ENCODE measurements at regions not wholly inside any gene's neighbourhood (a gene's known extent, or its start where the extent isn't known, plus 50 kb on each side); places are given as distances from the start of the nearest gene placed in this dataset.

DNA sequence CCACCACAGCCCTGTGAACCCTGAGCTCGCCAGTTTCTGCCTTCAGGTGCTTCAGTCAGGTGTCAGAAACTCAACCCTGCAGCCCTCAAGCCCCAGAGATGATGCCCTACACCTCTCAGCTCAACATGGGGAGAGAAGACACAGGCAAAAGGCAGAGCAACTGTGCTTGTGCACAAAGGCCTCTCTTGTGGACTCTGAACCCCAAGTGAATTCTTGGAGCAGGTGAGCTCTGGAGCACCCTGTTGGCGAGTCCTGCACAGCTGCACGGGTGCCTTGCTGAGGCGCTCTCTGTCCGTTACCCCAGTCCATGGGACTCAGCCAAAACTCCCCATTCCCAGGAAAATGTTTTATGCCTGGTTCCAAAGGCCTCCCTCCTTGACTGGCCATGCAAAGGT is 197.0 kb downstream of the KLF13 start:
- Mint-ChIP-seq H3K27ac (no peak overlapping the region), H3K4me1 (no peaks in the 10 kb centered on the region), H3K27me3 (peaks cover 3 to 14% of the 10 kb centered on the region in 2 donors), H3K9me3 (no peaks in the 10 kb centered on the region), H3K4me3 (no peak overlapping the region), H3K36me3 (no peaks in the 10 kb centered on the region)
- ATAC-seq (replicated peaks in 1 of 4) (no peak), DNase-seq (no peak)
- Histone ChIP-seq H3K27ac (ENCODE audit: low read length) (no peak overlapping the region), H3K4me3 (ENCODE audit: control insufficient read depth in 1 of 2, extremely low read depth in 1 of 2, low read length in 1 of 2) (no peak overlapping the region), H3K4me1 (ENCODE audit: control insufficient read depth in 1 of 2, extremely low read depth in 1 of 2, insufficient read depth in 2 of 2, low read length in 2 of 2) (no peaks in the 10 kb centered on the region), H3K27me3 (replicated peaks in 1 of 2; ENCODE audit: control insufficient read depth in 2 of 2, extremely low read depth in 1 of 2, insufficient read depth in 2 of 2, low read length in 1 of 2) (peaks cover 0 to 35% of the 10 kb centered on the region in 2 experiments), H3K9me3 (no peaks in the 10 kb centered on the region), H3K36me3 (ENCODE audit: control insufficient read depth in 2 of 2, extremely low read depth in 1 of 2, insufficient read depth in 1 of 2, low read length in 1 of 2) (no peaks in the 10 kb centered on the region)
- 88% methylated on average over 5 of the region's 5 CpGs for WGBS (ENCODE audit: insufficient coverage)
- POLR2A ChIA-PET, result no interaction called here
- CTCF ChIA-PET, result no interaction called here

DNA sequence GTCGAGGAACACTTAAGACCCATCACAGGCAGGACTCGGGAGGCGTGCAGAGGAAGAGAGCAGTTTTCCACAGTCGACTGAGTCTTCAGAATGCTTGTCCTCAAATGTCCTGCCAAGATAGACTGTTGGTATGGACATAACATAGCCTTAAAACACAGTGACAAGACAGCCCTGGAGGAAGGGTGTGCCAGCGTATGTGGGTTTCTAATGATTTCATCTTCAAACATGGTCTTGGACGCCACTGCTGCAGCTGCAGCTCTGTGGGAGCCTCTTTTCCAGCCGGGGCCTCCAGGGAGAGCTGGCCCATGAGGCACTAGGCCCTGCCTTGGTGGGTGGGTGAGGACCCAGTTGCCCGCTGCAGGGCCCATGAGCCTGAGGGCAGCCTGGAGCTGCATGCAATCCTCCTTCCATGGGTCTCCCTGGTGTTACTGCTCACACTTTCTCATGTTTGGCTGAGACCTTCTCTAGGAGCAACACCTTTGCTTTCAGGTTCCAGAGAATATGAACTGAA is 198.6 kb downstream of the KLF13 start:
- Mint-ChIP-seq H3K36me3 (no peaks in the 10 kb centered on the region), H3K4me3 (no peak overlapping the region), H3K27me3 (peaks cover 8 to 19% of the 10 kb centered on the region in 2 donors), H3K4me1 (no peaks in the 10 kb centered on the region), H3K27ac (no peak overlapping the region), H3K9me3 (no peaks in the 10 kb centered on the region)
- no peak for DNase-seq
- ChIA-PET CTCF (no interaction called here), POLR2A (no interaction called here)
- Histone ChIP-seq H3K4me3 (ENCODE audit: control insufficient read depth in 1 of 2, extremely low read depth in 1 of 2, low read length in 1 of 2) (no peak overlapping the region), H3K9me3 (no peaks in the 10 kb centered on the region), H3K36me3 (ENCODE audit: control insufficient read depth in 2 of 2, extremely low read depth in 1 of 2, insufficient read depth in 1 of 2, low read length in 1 of 2) (no peaks in the 10 kb centered on the region), H3K4me1 (ENCODE audit: control insufficient read depth in 1 of 2, extremely low read depth in 1 of 2, insufficient read depth in 2 of 2, low read length in 2 of 2) (no peaks in the 10 kb centered on the region), H3K27ac (ENCODE audit: low read length) (no peak overlapping the region), H3K27me3 (replicated peaks in 1 of 2; ENCODE audit: control insufficient read depth in 2 of 2, extremely low read depth in 1 of 2, insufficient read depth in 2 of 2, low read length in 1 of 2) (peaks cover 0 to 38% of the 10 kb centered on the region in 2 experiments)
- WGBS (ENCODE audit: insufficient coverage), result 81% methylated on average over 5 of the region's 8 CpGs
- no peak for ATAC-seq (replicated peaks in 1 of 4)

DNA sequence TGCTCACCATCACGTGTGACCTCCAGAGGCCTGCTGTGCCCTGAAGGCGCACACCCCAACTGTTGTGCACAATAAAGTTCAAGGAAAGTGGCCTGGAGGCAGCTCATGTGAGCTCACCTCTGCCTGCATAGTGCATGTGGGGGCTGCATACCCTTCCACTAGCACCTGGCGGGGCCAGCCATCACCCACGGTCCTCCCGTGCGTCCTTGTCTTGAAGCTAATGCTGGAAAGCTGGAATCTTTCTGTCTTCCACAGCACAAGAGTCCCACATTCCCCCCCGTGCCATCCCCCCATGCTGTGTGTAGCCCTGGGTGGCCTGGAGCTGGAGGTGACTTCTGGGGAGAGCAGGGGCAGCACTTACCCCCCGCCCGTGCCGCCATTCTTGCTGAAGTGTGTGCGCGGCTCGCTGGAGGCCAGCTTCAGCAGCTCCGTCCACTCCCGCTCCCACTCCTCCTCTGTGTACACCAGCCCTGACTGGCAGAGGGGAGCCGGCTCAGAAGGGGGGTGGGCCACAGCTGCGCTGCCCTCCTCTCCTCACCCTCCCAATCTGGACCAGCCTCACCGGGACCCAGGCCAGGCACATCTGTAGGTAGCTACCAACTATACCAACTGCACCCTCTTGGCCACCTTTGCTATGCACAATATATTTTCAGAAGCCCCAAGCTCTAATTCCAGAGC is 199.5 kb downstream of the KLF13 start:
- WGBS (ENCODE audit: insufficient coverage), result 94% methylated on average over 17 of the region's 18 CpGs
- no peaks in the 10 kb centered on the region for H3K36me3 Mint-ChIP-seq
- H3K27ac ChIP-seq (ENCODE audit: low read length), result no peak overlapping the region
- H3K27me3 Mint-ChIP-seq, result peaks cover 12 to 24% of the 10 kb centered on the region in 2 donors
- H3K27me3 ChIP-seq (replicated peaks in 1 of 2; ENCODE audit: control insufficient read depth in 2 of 2, extremely low read depth in 1 of 2, insufficient read depth in 2 of 2, low read length in 1 of 2), result peaks cover 0 to 38% of the 10 kb centered on the region in 2 experiments
- no peak overlapping the region for H3K27ac Mint-ChIP-seq
- H3K9me3 Mint-ChIP-seq, result no peaks in the 10 kb centered on the region
- H3K4me1 Mint-ChIP-seq, result no peaks in the 10 kb centered on the region
- no peak overlapping the region for H3K4me3 Mint-ChIP-seq
- H3K9me3 ChIP-seq, result no peaks in the 10 kb centered on the region
- H3K36me3 ChIP-seq (ENCODE audit: control insufficient read depth in 2 of 2, extremely low read depth in 1 of 2, insufficient read depth in 1 of 2, low read length in 1 of 2), result no peaks in the 10 kb centered on the region
- ATAC-seq (replicated peaks in 1 of 4) (no peak), DNase-seq (no peak)
- H3K4me3 ChIP-seq (ENCODE audit: control insufficient read depth in 1 of 2, extremely low read depth in 1 of 2, low read length in 1 of 2), result no peak overlapping the region
- CTCF ChIA-PET, result interaction anchor here (0.6 to 1.5 kb wide), 2 partner anchors 20 to 394 kb away, joined by 3 to 8 read pairs; no protein-coding TSS in a partner anchor
- no peaks in the 10 kb centered on the region for H3K4me1 ChIP-seq (ENCODE audit: control insufficient read depth in 1 of 2, extremely low read depth in 1 of 2, insufficient read depth in 2 of 2, low read length in 2 of 2)
- POLR2A ChIA-PET, result no interaction called here

DNA sequence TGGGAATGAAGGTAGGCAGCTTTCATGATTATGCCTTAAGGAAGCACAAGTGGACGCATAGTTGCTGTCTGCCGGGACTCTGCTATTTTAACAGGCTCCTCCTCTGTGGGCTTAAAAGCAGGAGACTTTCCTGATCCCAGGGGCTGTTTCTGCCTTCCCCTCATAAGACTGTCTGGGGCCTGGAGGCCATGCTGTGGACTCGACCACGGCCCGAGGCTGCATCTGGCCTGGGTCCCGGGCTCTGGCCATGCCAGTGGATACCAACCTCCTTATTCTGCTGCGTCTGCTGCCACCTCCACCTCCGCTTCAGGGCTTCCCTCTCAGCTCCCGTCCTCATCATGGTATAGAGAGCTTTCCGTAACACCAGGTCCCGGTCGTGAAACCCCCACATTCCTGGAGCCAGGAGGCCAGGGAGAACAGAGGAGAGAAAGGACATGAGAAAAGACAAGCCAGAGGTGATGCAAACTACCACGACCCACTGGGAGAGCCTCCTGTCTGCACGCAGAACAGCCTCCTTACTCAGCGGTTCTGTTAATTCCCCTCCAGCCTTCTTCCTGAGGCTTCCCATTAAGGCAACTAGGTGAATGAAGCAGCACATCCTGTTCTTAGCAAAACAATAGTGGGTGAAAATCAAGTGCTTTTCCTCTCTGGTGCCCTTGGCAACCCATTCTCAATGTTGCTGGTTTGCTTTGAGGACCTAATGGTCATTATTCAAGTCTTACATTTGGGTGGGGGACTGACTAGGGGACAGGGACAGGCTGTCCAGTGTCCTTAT is 200.5 kb downstream of the KLF13 start:
- Histone ChIP-seq H3K36me3 (ENCODE audit: control insufficient read depth in 2 of 2, extremely low read depth in 1 of 2, insufficient read depth in 1 of 2, low read length in 1 of 2) (no peaks in the 10 kb centered on the region), H3K27ac (ENCODE audit: low read length) (no peak overlapping the region), H3K27me3 (replicated peaks in 1 of 2; ENCODE audit: control insufficient read depth in 2 of 2, extremely low read depth in 1 of 2, insufficient read depth in 2 of 2, low read length in 1 of 2) (peaks cover 0 to 38% of the 10 kb centered on the region in 2 experiments), H3K4me3 (ENCODE audit: control insufficient read depth in 1 of 2, extremely low read depth in 1 of 2, low read length in 1 of 2) (no peak overlapping the region), H3K9me3 (no peaks in the 10 kb centered on the region), H3K4me1 (ENCODE audit: control insufficient read depth in 1 of 2, extremely low read depth in 1 of 2, insufficient read depth in 2 of 2, low read length in 2 of 2) (no peaks in the 10 kb centered on the region)
- H3K4me1 Mint-ChIP-seq, result no peaks in the 10 kb centered on the region
- ATAC-seq (replicated peaks in 1 of 4) (no peak), DNase-seq (no peak)
- no peaks in the 10 kb centered on the region for H3K36me3 Mint-ChIP-seq
- no peak overlapping the region for H3K27ac Mint-ChIP-seq
- CTCF ChIA-PET, result interaction anchor here in 1 of 2 donors (1.5 kb wide), 1 partner anchor 21 kb away, joined by 3 read pairs; no protein-coding TSS in a partner anchor
- H3K9me3 Mint-ChIP-seq, result peaks cover 0 to 2% (median 2%) of the 10 kb centered on the region in 3 donors
- WGBS (ENCODE audit: insufficient coverage), result 75% methylated on average over 7 of the region's 15 CpGs
- no peak overlapping the region for H3K4me3 Mint-ChIP-seq
- POLR2A ChIA-PET, result no interaction called here
- peaks cover 12 to 28% of the 10 kb centered on the region in 2 donors for H3K27me3 Mint-ChIP-seq

DNA sequence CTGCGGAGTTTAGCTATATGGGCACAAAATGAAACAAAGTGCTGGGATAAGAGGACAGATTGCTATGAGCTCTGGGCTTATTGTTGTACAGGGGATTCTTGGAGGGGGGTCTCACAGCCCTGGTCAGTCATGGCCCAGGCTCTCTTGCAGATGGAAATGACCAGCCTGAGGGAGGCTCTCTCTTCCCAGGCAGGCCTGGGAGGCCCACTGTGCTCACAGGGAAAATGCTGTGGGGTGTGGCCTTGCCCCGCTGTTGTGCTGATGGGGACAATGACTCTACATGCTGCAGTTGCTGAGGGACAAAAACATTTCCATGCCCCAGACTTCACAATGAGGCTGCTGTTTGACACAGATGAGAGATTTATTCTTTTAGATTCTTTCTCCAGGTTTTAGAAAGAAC is 202.2 kb downstream of the KLF13 start:
- no peak overlapping the region for H3K4me3 ChIP-seq (ENCODE audit: control insufficient read depth in 1 of 2, extremely low read depth in 1 of 2, low read length in 1 of 2)
- peaks cover 12 to 30% of the 10 kb centered on the region in 2 donors for H3K27me3 Mint-ChIP-seq
- ATAC-seq (replicated peaks in 1 of 4) (no peak), DNase-seq (no peak)
- 67% methylated on average over 1 of the region's 2 CpGs for WGBS (ENCODE audit: insufficient coverage)
- no peaks in the 10 kb centered on the region for H3K4me1 Mint-ChIP-seq
- no peaks in the 10 kb centered on the region for H3K36me3 Mint-ChIP-seq
- H3K36me3 ChIP-seq (ENCODE audit: control insufficient read depth in 2 of 2, extremely low read depth in 1 of 2, insufficient read depth in 1 of 2, low read length in 1 of 2), result no peaks in the 10 kb centered on the region
- ChIA-PET POLR2A (no interaction called here), CTCF (no interaction called here)
- H3K4me1 ChIP-seq (ENCODE audit: control insufficient read depth in 1 of 2, extremely low read depth in 1 of 2, insufficient read depth in 2 of 2, low read length in 2 of 2), result no peaks in the 10 kb centered on the region
- H3K27me3 ChIP-seq (replicated peaks in 1 of 2; ENCODE audit: control insufficient read depth in 2 of 2, extremely low read depth in 1 of 2, insufficient read depth in 2 of 2, low read length in 1 of 2), result peaks cover 0 to 38% of the 10 kb centered on the region in 2 experiments
- H3K9me3 Mint-ChIP-seq, result peaks cover under 1 to 6% (median 5%) of the 10 kb centered on the region in 3 donors
- no peak overlapping the region for H3K27ac Mint-ChIP-seq
- no peak overlapping the region for H3K4me3 Mint-ChIP-seq
- H3K9me3 ChIP-seq, result no peaks in the 10 kb centered on the region
- no peak overlapping the region for H3K27ac ChIP-seq (ENCODE audit: low read length)

DNA sequence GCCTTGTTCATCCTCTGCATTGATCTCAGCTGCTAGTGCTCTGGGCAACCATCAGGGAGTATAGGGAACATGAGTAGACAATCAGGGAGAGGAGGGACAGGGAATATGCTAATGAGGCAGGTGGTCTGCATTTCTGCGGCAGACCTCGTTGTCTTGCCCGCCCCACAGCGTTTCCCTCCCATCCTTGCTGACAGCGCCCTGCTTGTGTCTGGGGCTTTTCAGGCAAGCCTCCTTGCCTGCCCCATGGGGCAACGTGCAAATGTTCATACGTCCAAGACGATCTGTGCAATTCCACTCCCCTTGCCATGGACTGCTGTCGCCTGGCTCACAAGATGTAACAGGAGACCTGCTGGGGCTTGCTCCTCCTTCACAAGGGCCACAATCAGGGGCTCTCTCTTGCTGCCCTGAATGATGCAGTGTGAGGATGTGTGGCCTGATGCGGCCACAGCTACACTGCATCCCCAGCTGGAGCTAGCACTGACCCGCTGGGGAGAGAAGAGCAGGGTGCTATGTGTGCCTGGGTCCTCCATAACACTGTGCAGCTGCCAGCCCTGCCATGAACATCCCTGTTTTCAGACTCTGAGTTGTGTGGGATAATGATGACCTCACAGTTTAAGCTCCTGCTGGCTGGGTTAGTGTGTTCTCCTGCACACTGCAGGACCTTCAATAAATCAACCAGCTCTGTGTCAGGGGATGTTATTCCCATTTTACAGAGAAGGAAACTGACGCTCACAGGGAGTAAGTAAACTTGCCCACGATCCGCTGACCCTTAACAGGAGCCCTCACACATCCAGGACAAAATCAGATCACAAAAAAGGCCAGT is 211.3 kb downstream of the KLF13 start:
- 87% methylated on average over 9 of the region's 14 CpGs for WGBS (ENCODE audit: insufficient coverage)
- H3K4me1 ChIP-seq (ENCODE audit: control insufficient read depth in 1 of 2, extremely low read depth in 1 of 2, insufficient read depth in 2 of 2, low read length in 2 of 2), result no peaks in the 10 kb centered on the region
- Mint-ChIP-seq H3K27me3 (peaks cover 28 to 30% of the 10 kb centered on the region in 2 donors), H3K9me3 (peaks cover 2 to 6% (median 4%) of the 10 kb centered on the region in 3 donors), H3K36me3 (no peaks in the 10 kb centered on the region), H3K4me3 (no peak overlapping the region), H3K27ac (no peak overlapping the region), H3K4me1 (no peaks in the 10 kb centered on the region)
- H3K4me3 ChIP-seq (ENCODE audit: control insufficient read depth in 1 of 2, extremely low read depth in 1 of 2, low read length in 1 of 2), result no peak overlapping the region
- H3K27ac ChIP-seq (ENCODE audit: low read length), result no peak overlapping the region
- H3K36me3 ChIP-seq (ENCODE audit: control insufficient read depth in 2 of 2, extremely low read depth in 1 of 2, insufficient read depth in 1 of 2, low read length in 1 of 2), result no peaks in the 10 kb centered on the region
- no peaks in the 10 kb centered on the region for H3K9me3 ChIP-seq
- ChIA-PET POLR2A (no interaction called here), CTCF (interaction anchor here in 1 of 2 donors (0.6 kb wide), 1 partner anchor 431 kb away, joined by 3 read pairs; no protein-coding TSS in a partner anchor)
- H3K27me3 ChIP-seq (replicated peaks in 1 of 2; ENCODE audit: control insufficient read depth in 2 of 2, extremely low read depth in 1 of 2, insufficient read depth in 2 of 2, low read length in 1 of 2), result peaks cover 0 to 8% of the 10 kb centered on the region in 2 experiments
- no peak for DNase-seq
- ATAC-seq (replicated peaks in 1 of 4), result no peak
